AG09319 (cell line): ENCODE measurements at regions not wholly inside any gene's neighbourhood (a gene's known extent, or its start where the extent isn't known, plus 50 kb on each side); places are given as distances from the start of the nearest gene placed in this dataset.

Experiments used
- DNase-seq: peaks from one replicate; pipeline ENCODE4 v3.0.0-alpha.2; 2010; ENCODE audit warnings: low read depth; ENCODE audit errors: extremely low read depth
- CTCF ChIP-seq: IDR thresholded peaks from 2 replicates; pipeline ENCODE4 v1.5.1; 2011; ENCODE audit warnings: low read depth, mild to moderate bottlenecking, inconsistent platforms, low read length, moderate library complexity

GRCh38 chr4:59825104-59825503 lies 1375.0 kb upstream of the ADGRL3 start:
- TF ChIP-seq CTCF, result no peak
- no peak for DNase-seq

- TF ChIP-seq CTCF, result no peak
These were observed 1368.4 kb upstream of the ADGRL3 start for GRCh38 chr4:59831746-59832145.

GRCh38 chr4:59834943-59835342 lies 1365.2 kb upstream of the ADGRL3 start:
- DNase-seq, result no peak
- no peak for TF ChIP-seq CTCF

More at GRCh38 chr4:59831746-59832145, 1368.4 kb upstream of the ADGRL3 start:
- DNase-seq, result no peak

GRCh38 chr4:59837751-59838150 lies 1362.4 kb upstream of the ADGRL3 start:
- no peak for DNase-seq
- no peak for TF ChIP-seq CTCF

GRCh38 chr4:59838236-59838635 lies 1361.9 kb upstream of the ADGRL3 start:
- DNase-seq, result no peak
- TF ChIP-seq CTCF, result no peak

- no peak for DNase-seq
These were observed 1358.4 kb upstream of the ADGRL3 start for GRCh38 chr4:59841698-59842097.

GRCh38 chr4:59848457-59848856 lies 1351.7 kb upstream of the ADGRL3 start:
- no peak for DNase-seq
- no peak for TF ChIP-seq CTCF

More at GRCh38 chr4:59841698-59842097, 1358.4 kb upstream of the ADGRL3 start:
- no peak for TF ChIP-seq CTCF
